GM12878 (cell line): ENCODE measurements at regions not wholly inside any gene's neighbourhood (a gene's known extent, or its start where the extent isn't known, plus 50 kb on each side); places are given as distances from the start of the nearest gene placed in this dataset.

Source experiments
- ATAC-seq: fragments of 200-7000 bp; cut with Tn5 transposase; 3 replicates; pipeline ENCODE4 v1.9.1; 2020; ENCODE audit warnings: mild to moderate bottlenecking, moderate library complexity
- BruUV-seq: library from RNA; stranded (reverse); fragments of 400-500 nt; replicated peaks from 2 replicates; lab custom pipeline; 2021; lab: Mats Ljungman, UMichigan
- CTCF ChIA-PET: fragments of 300-600 bp; sonication (Branson Sonifier 250); formaldehyde crosslinking; extraction: SDS; loops from one replicate; lab custom pipeline; 2021; ENCODE audit warnings: inconsistent platforms; lab: Yijun Ruan, JAX
- POLR2A ChIA-PET: fragments of 350-600 bp; formaldehyde crosslinking; extraction: SDS; loops from one replicate; lab custom pipeline; 2021; ENCODE audit warnings: inconsistent platforms; lab: Charles Lee
- RAD21 ChIA-PET: fragments of 300-600 bp; sonication (Branson Sonifier 250); formaldehyde crosslinking; loops from one replicate; lab custom pipeline; 2023; ENCODE audit warnings: antibody characterized with exemption; ENCODE audit not compliant: unreplicated experiment; lab: Charles Lee
- SMC1A ChIA-PET: fragments of 300-600 bp; sonication (Branson Sonifier 250); formaldehyde crosslinking; loops from one replicate; lab custom pipeline; 2023; ENCODE audit not compliant: unreplicated experiment, uncharacterized antibody; lab: Charles Lee
- DNase-seq: peaks from one replicate; pipeline ENCODE4 v3.0.0-alpha.2; 2011; ENCODE audit warnings: low read depth, low spot score
- FAIRE-seq: peaks from 3 replicates; lab custom pipeline; 2011; peaks lifted over from hg19 to GRCh38; lab: Jason Lieb, UNC
- H2AFZ ChIP-seq: 2 replicates; pipeline ENCODE4 v1.6.0; 2011; ENCODE audit warnings: low read depth, low read length, control low read depth; ENCODE audit not compliant: control insufficient read depth
- H3K27ac ChIP-seq: 2 replicates; pipeline ENCODE4 v1.5.1; 2011; ENCODE audit warnings: control low read depth; ENCODE audit not compliant: control insufficient read depth, insufficient read depth
- H3K27me3 ChIP-seq, 2 experiments: replicated peaks in 1 of 2; 2 replicates each; pipeline versions ENCODE4 v1.6.0 to v1.6.1; 2011; ENCODE audit warnings: low read length in 1 of 2; ENCODE audit not compliant: control insufficient read depth in 2 of 2, insufficient read depth in 2 of 2
- H3K36me3 ChIP-seq, 2 experiments: 2 replicates each; pipeline ENCODE4 v1.5.1; 2011; ENCODE audit warnings: low read length in 1 of 2; ENCODE audit not compliant: control insufficient read depth in 2 of 2, insufficient read depth in 2 of 2
- H3K4me1 ChIP-seq: 2 replicates; pipeline ENCODE4 v1.6.1; 2011; ENCODE audit warnings: mild to moderate bottlenecking, low read length, moderate library complexity, mixed read lengths; ENCODE audit not compliant: control insufficient read depth, insufficient read depth
- H3K4me2 ChIP-seq: 2 replicates; pipeline ENCODE4 v1.6.0; 2011; ENCODE audit warnings: control low read depth; ENCODE audit not compliant: control insufficient read depth, insufficient read depth
- H3K4me3 ChIP-seq: fragments of 200-600 bp; sonication (generic); 2 replicates; pipeline ENCODE4 v1.5.1; 2016
- H3K79me2 ChIP-seq: 2 replicates; pipeline ENCODE4 v1.6.0; 2011; ENCODE audit warnings: low read length; ENCODE audit not compliant: control insufficient read depth, insufficient read depth
- H3K9ac ChIP-seq: 2 replicates; pipeline ENCODE4 v1.8.0; 2011; ENCODE audit warnings: low read length, control low read depth, mixed read lengths; ENCODE audit not compliant: control insufficient read depth, insufficient read depth
- H3K9me3 ChIP-seq: replicated peaks from 3 replicates; pipeline ENCODE4 v1.5.1; 2011; ENCODE audit warnings: mild to moderate bottlenecking, low read length; ENCODE audit not compliant: control insufficient read depth, insufficient read depth
- H4K20me1 ChIP-seq: 2 replicates; pipeline ENCODE4 v1.6.0; 2011; ENCODE audit not compliant: control insufficient read depth, insufficient read depth
- CHD4 ChIP-seq: fragments of 200-600 bp; sonication (generic); IDR thresholded peaks from 2 replicates; pipeline ENCODE4 v1.6.1; 2016; ENCODE audit warnings: mild to moderate bottlenecking
- CUX1 ChIP-seq: IDR thresholded peaks from 2 replicates; pipeline ENCODE4 v1.6.1; 2012; ENCODE audit warnings: improper control_type of control experiment, low read depth, low read length; ENCODE audit not compliant: insufficient replicate concordance
- EGR1 ChIP-seq, 2 experiments: IDR thresholded peaks; 1 replicate in 1 of 2; 2 replicates in 1 of 2; pipeline ENCODE4 v1.6.1; 2011 to 2012; ENCODE audit warnings: low read depth in 2 of 2, low read length in 2 of 2, borderline replicate concordance in 1 of 2, mild to moderate bottlenecking in 1 of 2, moderate library complexity in 1 of 2
- EZH2 ChIP-seq: IDR thresholded peaks from 2 replicates; pipeline ENCODE4 v1.6.1; 2012; ENCODE audit warnings: low read depth, mild to moderate bottlenecking, control low read depth, inconsistent platforms, low read length, borderline replicate concordance; ENCODE audit not compliant: control insufficient read depth
- IKZF1 ChIP-seq: fragments of 450-650 bp; conservative IDR thresholded peaks from 2 replicates; pipeline ENCODE4 v1.6.1; 2017; ENCODE audit warnings: antibody characterized with exemption, mild to moderate bottlenecking
- MAX ChIP-seq: IDR thresholded peaks from 2 replicates; pipeline ENCODE4 v1.6.1; 2012; ENCODE audit warnings: low read depth, low read length, improper control_type of control experiment
- MEF2B ChIP-seq: fragments of 450-650 bp; IDR thresholded peaks from 2 replicates; pipeline ENCODE4 v1.6.1; 2018; ENCODE audit warnings: mild to moderate bottlenecking, moderate library complexity; ENCODE audit not compliant: partially characterized antibody, poor library complexity, severe bottlenecking
- POU2F2 ChIP-seq: IDR thresholded peaks from 3 replicates; pipeline ENCODE4 v1.6.1; 2011; ENCODE audit warnings: low read depth, mild to moderate bottlenecking, low read length, borderline replicate concordance
- RUNX3 ChIP-seq: IDR thresholded peaks from 2 replicates; pipeline ENCODE4 v1.6.1; 2012; ENCODE audit warnings: low read length, inconsistent platforms
- TARDBP ChIP-seq: IDR thresholded peaks from 2 replicates; pipeline ENCODE4 v1.6.1; 2016; ENCODE audit warnings: borderline replicate concordance
- WGBS: methylation state at CpG from one replicate; pipeline ENCODE4 v1.1.6; 2016; ENCODE audit warnings: low lambda C conversion rate; ENCODE audit not compliant: insufficient replicate concordance, insufficient coverage; ENCODE audit errors: missing lambda C conversion rate; 5-methylcytosine and 5-hydroxymethylcytosine counted together
- in situ Hi-C: fragments of 300-500 bp; cut with MboI; formaldehyde crosslinking; loops from 9 replicates; pipeline ENCODE4 v1.14.3; 2018; ENCODE audit warnings: mixed read lengths
- intact Hi-C: fragments of 100-400 bp; cut with micrococcal nuclease; formaldehyde crosslinking; loops from one replicate; pipeline ENCODE4 v1.14.2; 2022; ENCODE audit not compliant: unreplicated experiment

DNA sequence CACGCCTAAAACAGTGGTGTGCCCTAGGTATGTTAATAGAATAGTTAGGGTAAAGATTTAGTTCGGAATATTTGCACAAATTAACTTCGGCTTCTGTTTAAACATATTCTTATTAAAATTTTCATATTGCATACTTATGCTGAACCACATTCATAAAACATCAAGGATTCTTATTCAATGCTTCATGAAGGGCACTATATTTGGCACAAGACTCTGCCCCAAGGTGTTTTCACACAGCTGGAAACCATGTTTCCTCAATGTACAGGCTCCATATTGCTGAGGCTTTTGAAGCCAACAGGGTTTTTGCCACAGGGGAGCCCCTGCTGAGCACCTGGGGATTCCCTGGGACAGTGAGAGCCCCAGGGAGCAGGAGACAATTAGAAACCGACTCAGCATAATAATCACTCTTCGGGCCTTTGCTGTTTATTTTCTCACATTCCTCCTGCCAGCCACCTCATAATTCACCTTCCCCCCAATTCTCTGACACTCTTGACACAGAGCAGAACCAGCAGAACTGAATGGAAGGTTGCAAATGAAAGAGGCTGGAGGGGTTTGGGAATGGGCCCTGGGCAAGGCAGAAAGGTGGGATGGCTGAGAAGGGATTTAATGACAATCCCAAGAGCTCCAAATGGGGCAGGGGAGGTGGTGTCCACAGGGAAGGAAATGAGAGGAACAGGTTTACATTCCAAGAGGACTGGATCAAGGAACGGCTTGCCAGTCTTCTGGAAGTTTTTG, 72.3 kb upstream of the POMP start:
- CTCF ChIA-PET = interaction anchor here (0.7 to 1.7 kb wide), 3 partner anchors 11 to 73 kb away, joined by 3 read pairs; partner anchors contain the start of gene POMP
- WGBS = 40% methylated on average over 6 of the region's 6 CpGs

More for the DNA sequence above, 72.3 kb upstream of the POMP start:
- no peak overlapping the region for H3K27ac ChIP-seq
- RAD21 ChIA-PET = interaction anchor here (0.9 to 2.0 kb wide), 5 partner anchors 47 to 176 kb away, joined by 3 to 5 read pairs (median 3); no protein-coding TSS in a partner anchor
- no peak overlapping the region for H3K4me2 ChIP-seq
- H3K79me2 ChIP-seq = no peaks in the 10 kb centered on the region
- no peak for TF ChIP-seq CHD4
- TF ChIP-seq MAX = no peak
- TF ChIP-seq EZH2 = no peak
- no peak for TF ChIP-seq TARDBP
- TF ChIP-seq CUX1 = no peak
- TF ChIP-seq MEF2B = peak; percentile 61
- TF ChIP-seq RUNX3 = no peak
- no peak for TF ChIP-seq POU2F2
- TF ChIP-seq EGR1 (IDR thresholded peaks at IDR 0.05; ENCODE audit: borderline replicate concordance in 1 of 2, low read depth in 2 of 2, low read length in 2 of 2) = no peak
- TF ChIP-seq IKZF1 = peak; percentile 24; the same call in 1 of the 2 replicates
- TF ChIP-seq, all 136 proteins: peak for 2
- DNase-seq (no peak), FAIRE-seq (no peak), ATAC-seq (peak; percentile 67)
- in situ Hi-C loops (no loop called here), intact Hi-C loops (no loop called here)
- H3K9ac ChIP-seq = no peak overlapping the region
- no peaks in the 10 kb centered on the region for H3K4me1 ChIP-seq
- ChIA-PET POLR2A (interaction anchor here (1.2 kb wide), 1 partner anchor 11 kb away, joined by 3 read pairs; no protein-coding TSS in a partner anchor), SMC1A (interaction anchor here (0.6 to 2.4 kb wide), 10 partner anchors 10 to 231 kb away, joined by 3 to 13 read pairs (median 3); no protein-coding TSS in a partner anchor)
- H3K9me3 ChIP-seq = no peaks in the 10 kb centered on the region
- no peaks in the 10 kb centered on the region for H4K20me1 ChIP-seq
- no peak overlapping the region; the same call in 1 of the 2 replicates for H2AFZ ChIP-seq
- no peak overlapping the region for H3K4me3 ChIP-seq
- no peaks in the 10 kb centered on the region for H3K27me3 ChIP-seq
- H3K36me3 ChIP-seq = no peaks in the 10 kb centered on the region
- BruUV-seq = no TSS peak
